Epithelial cell of proximal tubule (primary cell): ENCODE measurements at regions not wholly inside any gene's neighbourhood (a gene's known extent, or its start where the extent isn't known, plus 50 kb on each side); places are given as distances from the start of the nearest gene placed in this dataset.
"Not testable (repeated sequence)": the region's sequence is repeated elsewhere in the genome, so short reads cannot be mapped to it uniquely, and the experiment has no call there.

Experiments used
- DNase-seq: peaks from one replicate; pipeline ENCODE4 v3.0.0-alpha.2; 2011; ENCODE audit warnings: low read depth
- H3K4me3 ChIP-seq: 2 replicates; pipeline ENCODE4 v1.5.1; 2011; ENCODE audit warnings: low read depth, mild to moderate bottlenecking, low read length
- TF ChIP-seq, protein P1 (sequence below): conservative IDR thresholded peaks from 2 replicates; pipeline ENCODE4 v1.5.1; 2012; ENCODE audit warnings: low read depth, mild to moderate bottlenecking, low read length

DNA sequence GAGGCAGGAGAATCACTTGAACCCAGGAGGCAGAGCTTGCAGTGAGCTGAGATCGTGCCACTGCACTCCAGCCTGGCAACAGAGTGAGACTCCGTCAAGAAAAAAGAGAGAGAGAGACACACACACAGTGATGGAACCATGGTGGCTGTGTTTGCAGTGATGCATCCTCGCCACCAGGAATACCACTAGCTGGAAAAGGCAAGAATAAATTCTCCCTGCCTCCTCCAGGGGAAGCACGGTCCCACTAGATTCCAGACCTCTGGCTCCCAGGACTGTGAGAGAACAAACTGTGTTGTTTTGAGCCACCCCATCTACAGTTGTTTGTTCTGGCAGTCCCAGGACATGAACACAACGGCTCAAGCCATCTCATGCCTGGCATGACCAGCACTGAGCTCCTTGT, 320.3 kb upstream of the FOXK1 start:
- TF ChIP-seq, protein P1, sequence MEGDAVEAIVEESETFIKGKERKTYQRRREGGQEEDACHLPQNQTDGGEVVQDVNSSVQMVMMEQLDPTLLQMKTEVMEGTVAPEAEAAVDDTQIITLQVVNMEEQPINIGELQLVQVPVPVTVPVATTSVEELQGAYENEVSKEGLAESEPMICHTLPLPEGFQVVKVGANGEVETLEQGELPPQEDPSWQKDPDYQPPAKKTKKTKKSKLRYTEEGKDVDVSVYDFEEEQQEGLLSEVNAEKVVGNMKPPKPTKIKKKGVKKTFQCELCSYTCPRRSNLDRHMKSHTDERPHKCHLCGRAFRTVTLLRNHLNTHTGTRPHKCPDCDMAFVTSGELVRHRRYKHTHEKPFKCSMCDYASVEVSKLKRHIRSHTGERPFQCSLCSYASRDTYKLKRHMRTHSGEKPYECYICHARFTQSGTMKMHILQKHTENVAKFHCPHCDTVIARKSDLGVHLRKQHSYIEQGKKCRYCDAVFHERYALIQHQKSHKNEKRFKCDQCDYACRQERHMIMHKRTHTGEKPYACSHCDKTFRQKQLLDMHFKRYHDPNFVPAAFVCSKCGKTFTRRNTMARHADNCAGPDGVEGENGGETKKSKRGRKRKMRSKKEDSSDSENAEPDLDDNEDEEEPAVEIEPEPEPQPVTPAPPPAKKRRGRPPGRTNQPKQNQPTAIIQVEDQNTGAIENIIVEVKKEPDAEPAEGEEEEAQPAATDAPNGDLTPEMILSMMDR = no peak
- H3K4me3 ChIP-seq = no peak overlapping the region
- no peak for DNase-seq

GRCh38 chr7:4383584-4383983, 298.5 kb upstream of the FOXK1 start:
- H3K4me3 ChIP-seq = no peak overlapping the region
- TF ChIP-seq, protein P1 = no peak
- no peak for DNase-seq

DNA sequence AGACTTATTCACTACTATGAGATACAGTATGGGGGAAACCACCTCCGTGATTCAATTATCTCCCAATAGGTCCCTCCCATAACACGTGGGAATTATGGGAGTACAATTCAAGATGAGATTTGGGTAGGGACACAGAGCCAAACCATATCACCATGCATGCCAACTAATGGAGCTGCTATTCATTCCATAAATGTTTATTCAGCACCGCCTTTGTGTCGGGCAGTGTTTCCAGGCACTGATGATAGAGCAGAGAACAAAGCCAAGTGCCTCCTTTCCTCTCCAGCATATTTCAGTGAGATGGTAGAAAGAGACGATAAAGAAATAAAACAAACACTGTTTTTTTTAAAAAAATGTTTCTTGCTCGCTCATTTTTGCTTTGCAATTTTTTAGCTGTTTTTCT, 295.9 kb upstream of the FOXK1 start:
- H3K4me3 ChIP-seq = no peak overlapping the region
- DNase-seq = no peak
- TF ChIP-seq, protein P1 = no peak

DNA sequence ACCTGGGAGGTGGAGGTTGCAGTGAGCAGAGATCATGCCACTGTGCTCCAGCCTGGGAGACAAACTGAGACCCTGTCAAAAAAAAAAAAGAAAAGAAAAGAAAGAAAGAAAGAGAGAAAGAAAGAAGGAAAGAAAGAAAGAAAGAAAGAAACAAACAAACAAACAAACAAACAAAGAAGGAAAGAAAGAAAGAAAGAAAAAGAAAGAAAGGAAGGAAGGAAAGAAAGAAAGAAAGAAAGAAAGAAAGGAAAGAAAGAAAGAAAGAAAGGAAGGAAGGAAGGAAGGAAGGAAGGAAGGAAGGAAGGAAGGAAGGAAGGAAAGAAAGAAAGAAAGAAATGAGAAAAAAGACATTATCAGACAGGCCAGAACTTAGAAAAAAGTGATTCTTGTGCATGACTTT, 291.0 kb upstream of the FOXK1 start:
- DNase-seq, H3K4me3 ChIP-seq: not testable (repeated sequence)

DNA sequence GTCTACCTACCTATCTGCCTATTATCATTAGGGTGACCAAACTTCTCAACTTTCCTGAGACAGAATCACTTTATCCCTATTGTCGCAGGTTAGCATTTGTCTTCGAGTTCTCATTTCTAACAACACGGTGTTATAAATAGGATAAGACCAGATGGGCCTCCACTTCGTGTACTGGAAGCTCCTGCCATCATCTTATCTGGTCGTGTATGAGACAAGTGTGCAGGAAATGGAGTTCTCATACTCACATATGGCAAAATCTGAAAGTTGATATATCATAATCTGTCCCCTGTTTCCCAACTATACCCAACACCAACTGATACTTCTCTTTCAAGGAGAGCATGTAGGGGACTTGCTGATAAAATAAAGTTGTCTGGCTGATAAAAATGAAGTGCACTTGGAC, 287.4 kb upstream of the FOXK1 start:
- TF ChIP-seq, protein P1 = no peak
- no peak overlapping the region for H3K4me3 ChIP-seq
- DNase-seq = no peak

DNA sequence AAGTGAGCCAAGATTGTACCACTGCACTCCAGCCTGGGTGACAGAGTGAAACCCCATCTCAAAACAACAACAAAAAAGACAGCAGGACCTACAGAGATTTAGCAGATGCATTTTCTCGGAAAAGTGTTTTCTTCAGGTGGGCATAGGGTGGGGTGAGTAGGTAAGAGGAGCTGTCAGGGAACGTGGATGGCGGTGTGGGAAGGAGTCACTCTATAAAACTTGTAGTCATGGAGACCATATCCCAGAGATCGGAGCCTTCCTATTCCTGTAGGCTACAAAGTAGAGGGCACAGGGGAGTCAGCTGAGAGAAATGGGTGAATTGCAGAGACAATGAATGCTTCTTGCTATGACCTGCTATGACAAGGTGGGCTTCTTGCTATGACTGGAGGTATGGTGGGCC, 283.0 kb upstream of the FOXK1 start:
- DNase-seq = no peak
- TF ChIP-seq, protein P1 = no peak
- no peak overlapping the region for H3K4me3 ChIP-seq

- TF ChIP-seq, protein P1 = no peak
Observed at GRCh38 chr7:4399596-4399995, 282.5 kb upstream of the FOXK1 start.

More at GRCh38 chr7:4399596-4399995, 282.5 kb upstream of the FOXK1 start:
- DNase-seq = no peak
- H3K4me3 ChIP-seq = no peak overlapping the region
